AG10803 (cell line): ENCODE measurements at regions not wholly inside any gene's neighbourhood (a gene's known extent, or its start where the extent isn't known, plus 50 kb on each side); places are given as distances from the start of the nearest gene placed in this dataset.

Source experiments
- DNase-seq: peaks from one replicate; pipeline ENCODE4 v3.0.0; 2010; ENCODE audit warnings: low read depth
- H3K4me3 ChIP-seq: 2 replicates; pipeline ENCODE4 v1.5.1; 2011; ENCODE audit warnings: mild to moderate bottlenecking, low read length, control low read depth
- TF ChIP-seq, protein P1 (sequence below): conservative IDR thresholded peaks from 2 replicates; pipeline ENCODE4 v1.5.1; 2011; ENCODE audit warnings: mild to moderate bottlenecking, low read length, control low read depth, inconsistent platforms

GRCh38 chr3:16122155-16122554 lies 52.3 kb upstream of the GALNT15 start:
- TF ChIP-seq, protein P1, sequence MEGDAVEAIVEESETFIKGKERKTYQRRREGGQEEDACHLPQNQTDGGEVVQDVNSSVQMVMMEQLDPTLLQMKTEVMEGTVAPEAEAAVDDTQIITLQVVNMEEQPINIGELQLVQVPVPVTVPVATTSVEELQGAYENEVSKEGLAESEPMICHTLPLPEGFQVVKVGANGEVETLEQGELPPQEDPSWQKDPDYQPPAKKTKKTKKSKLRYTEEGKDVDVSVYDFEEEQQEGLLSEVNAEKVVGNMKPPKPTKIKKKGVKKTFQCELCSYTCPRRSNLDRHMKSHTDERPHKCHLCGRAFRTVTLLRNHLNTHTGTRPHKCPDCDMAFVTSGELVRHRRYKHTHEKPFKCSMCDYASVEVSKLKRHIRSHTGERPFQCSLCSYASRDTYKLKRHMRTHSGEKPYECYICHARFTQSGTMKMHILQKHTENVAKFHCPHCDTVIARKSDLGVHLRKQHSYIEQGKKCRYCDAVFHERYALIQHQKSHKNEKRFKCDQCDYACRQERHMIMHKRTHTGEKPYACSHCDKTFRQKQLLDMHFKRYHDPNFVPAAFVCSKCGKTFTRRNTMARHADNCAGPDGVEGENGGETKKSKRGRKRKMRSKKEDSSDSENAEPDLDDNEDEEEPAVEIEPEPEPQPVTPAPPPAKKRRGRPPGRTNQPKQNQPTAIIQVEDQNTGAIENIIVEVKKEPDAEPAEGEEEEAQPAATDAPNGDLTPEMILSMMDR: no peak
- no peak overlapping the region for H3K4me3 ChIP-seq
- peak; percentile 35 for DNase-seq

GRCh38 chr3:16122661-16123060 lies 51.8 kb upstream of the GALNT15 start:
- H3K4me3 ChIP-seq: no peak overlapping the region
- DNase-seq: no peak
- TF ChIP-seq, protein P1: no peak

DNA sequence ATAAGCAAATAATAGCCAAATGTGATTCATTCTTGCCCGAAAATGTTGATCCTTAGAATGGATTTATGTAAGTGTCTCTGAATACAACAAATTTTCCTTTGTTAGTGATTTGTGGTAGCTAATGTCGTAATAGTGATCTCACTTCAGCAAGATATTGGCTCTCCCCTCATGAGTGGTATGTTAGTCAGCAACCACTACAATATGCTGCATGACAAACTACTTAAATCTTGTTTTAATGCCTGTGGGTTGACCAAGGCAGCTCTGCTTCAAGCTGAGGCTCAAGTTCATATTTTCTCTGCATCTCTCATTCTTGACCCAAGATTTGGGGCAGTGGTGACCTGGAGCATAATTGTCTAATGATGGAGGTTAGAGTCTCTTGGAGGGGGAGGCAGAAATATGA lies 49.8 kb upstream of the GALNT15 start:
- no peak overlapping the region for H3K4me3 ChIP-seq
- TF ChIP-seq, protein P1: no peak
- DNase-seq: peak; percentile 100
